Endothelial cell of umbilical vein (primary cell): ENCODE measurements at regions not wholly inside any gene's neighbourhood (a gene's known extent, or its start where the extent isn't known, plus 50 kb on each side); places are given as distances from the start of the nearest gene placed in this dataset.

Experiments
- BruUV-seq: library from RNA; stranded (reverse); fragments of 400-500 nt; replicated peaks from 2 replicates; lab custom pipeline; 2021; lab: Mats Ljungman, UMichigan
- CTCF ChIA-PET: fragments of 300-600, 350-600 bp; sonication (Branson Sonifier 250); formaldehyde crosslinking; loops from one replicate; lab custom pipeline; 2021; ENCODE audit warnings: antibody characterized with exemption, inconsistent platforms; lab: Charles Lee
- POLR2A ChIA-PET: fragments of 300-600, 350-600 bp; sonication (Branson Sonifier 250); formaldehyde crosslinking; loops from one replicate; lab custom pipeline; 2021; ENCODE audit warnings: antibody characterized with exemption, inconsistent platforms; lab: Charles Lee
- DNase-seq: peaks from one replicate; pipeline ENCODE4 v3.0.0-alpha.2; 2011; ENCODE audit warnings: low read depth, low spot score
- FAIRE-seq: peaks from 2 replicates; lab custom pipeline; 2011; peaks lifted over from hg19 to GRCh38; lab: Jason Lieb, UNC
- H2AFZ ChIP-seq: 2 replicates; pipeline ENCODE4 v1.6.0; 2012; ENCODE audit warnings: low read depth, low read length, control low read depth, inconsistent platforms
- H3K27ac ChIP-seq: 2 replicates; pipeline ENCODE4 v1.5.1; 2011; ENCODE audit warnings: low read depth, mild to moderate bottlenecking, control low read depth, low read length, moderate library complexity; ENCODE audit not compliant: insufficient read depth
- H3K27me3 ChIP-seq, 2 experiments: 2 replicates each; pipeline versions ENCODE4 v1.6.0 to v1.6.1; 2011; ENCODE audit warnings: low read length in 2 of 2, mixed read lengths in 1 of 2; ENCODE audit not compliant: control insufficient read depth in 2 of 2, insufficient read depth in 2 of 2
- H3K36me3 ChIP-seq, 2 experiments: 2 replicates in 1 of 2; 3 replicates in 1 of 2; pipeline ENCODE4 v1.5.1; 2011; ENCODE audit warnings: low read length in 2 of 2, mild to moderate bottlenecking in 1 of 2, moderate library complexity in 1 of 2; ENCODE audit not compliant: control insufficient read depth in 2 of 2, insufficient read depth in 2 of 2; ENCODE audit errors: extremely low read depth in 1 of 2
- H3K4me1 ChIP-seq: 3 replicates; pipeline ENCODE4 v1.5.1; 2011; ENCODE audit warnings: mild to moderate bottlenecking, low read length; ENCODE audit not compliant: control insufficient read depth, insufficient read depth; ENCODE audit errors: extremely low read depth
- H3K4me2 ChIP-seq: 2 replicates; pipeline ENCODE4 v1.6.1; 2011; ENCODE audit warnings: low read length, control low read depth, mixed read lengths; ENCODE audit not compliant: insufficient read depth
- H3K4me3 ChIP-seq, 3 experiments: fragments of 200-600 bp in 1 of 3; sonication (generic), shearing (Covaris generic) in 1 of 3; replicated peaks in 1 of 3; 2 replicates each; pipeline ENCODE4 v1.5.1; 2011 to 2016; ENCODE audit warnings: control low read depth in 3 of 3, low read length in 3 of 3, mild to moderate bottlenecking in 2 of 3, inconsistent platforms in 1 of 3, low read depth in 1 of 3, moderate library complexity in 1 of 3; ENCODE audit not compliant: insufficient read depth in 1 of 3
- H3K79me2 ChIP-seq: 2 replicates; pipeline ENCODE4 v1.6.0; 2012; ENCODE audit warnings: low read length, inconsistent platforms; ENCODE audit not compliant: control insufficient read depth, insufficient read depth
- H3K9ac ChIP-seq: replicated peaks from 2 replicates; pipeline ENCODE3; 2011; ENCODE audit warnings: low read length, control low read depth; ENCODE audit not compliant: insufficient read depth; ENCODE audit errors: extremely low read depth
- H3K9me1 ChIP-seq: replicated peaks from 3 replicates; pipeline ENCODE4 v1.6.0; 2011; ENCODE audit warnings: mild to moderate bottlenecking, low read length; ENCODE audit not compliant: control insufficient read depth, insufficient read depth; ENCODE audit errors: extremely low read depth
- H3K9me3 ChIP-seq: replicated peaks from 2 replicates; pipeline ENCODE4 v1.5.1; 2012; ENCODE audit warnings: low read length, inconsistent platforms; ENCODE audit not compliant: control insufficient read depth, insufficient read depth
- H4K20me1 ChIP-seq: replicated peaks from 2 replicates; pipeline ENCODE3; 2011; ENCODE audit warnings: mild to moderate bottlenecking, low read length; ENCODE audit not compliant: control insufficient read depth, insufficient read depth; ENCODE audit errors: extremely low read depth
- CTCF ChIP-seq, 2 donors: IDR thresholded peaks; 1 replicate in 1 of 2; 2 replicates in 1 of 2; pipeline ENCODE4 v1.5.1; 2011; ENCODE audit warnings: low read length in 2 of 2, mild to moderate bottlenecking in 2 of 2, moderate library complexity in 2 of 2, control low read depth in 1 of 2, inconsistent platforms in 1 of 2, low read depth in 1 of 2; ENCODE audit not compliant: insufficient read depth in 1 of 2; ENCODE audit errors: extremely low read depth in 1 of 2
- EZH2 ChIP-seq: IDR thresholded peaks from 2 replicates; pipeline ENCODE4 v1.6.1; 2012; ENCODE audit warnings: borderline replicate concordance, low read depth, mild to moderate bottlenecking, moderate library complexity, low read length, inconsistent platforms; ENCODE audit not compliant: severe bottlenecking
- FOS ChIP-seq: IDR thresholded peaks from 2 replicates; pipeline ENCODE4 v1.6.1; 2011; ENCODE audit warnings: mild to moderate bottlenecking, low read length, moderate library complexity, borderline replicate concordance; ENCODE audit not compliant: insufficient read depth
- MAX ChIP-seq: IDR thresholded peaks from 2 replicates; pipeline ENCODE4 v1.6.1; 2011; ENCODE audit not compliant: insufficient read depth, insufficient read length
- POLR2A ChIP-seq: IDR thresholded peaks from 2 replicates; pipeline ENCODE4 v1.6.1; 2012; ENCODE audit warnings: low read depth, mild to moderate bottlenecking, control low read depth, low read length
- POLR2AphosphoS5 ChIP-seq: IDR thresholded peaks from 2 replicates; pipeline ENCODE4 v1.6.1; 2012; ENCODE audit warnings: low read depth, mild to moderate bottlenecking, control low read depth, low read length, moderate library complexity; ENCODE audit not compliant: insufficient read depth
- dilution Hi-C: fragments of 300-500 bp; cut with MboI; formaldehyde crosslinking; loops from one replicate; pipeline ENCODE4 v1.15.0; 2019; ENCODE audit warnings: low sequenced_read_pairs; ENCODE audit not compliant: extremely low pct_ligation_motif_present
- intact Hi-C: fragments of 100-400 bp; cut with micrococcal nuclease; formaldehyde crosslinking; loops from one replicate; pipeline ENCODE4 v1.10.0; 2022

- no TSS peak for BruUV-seq
- Histone ChIP-seq H3K4me1 (no peaks in the 10 kb centered on the region), H3K9me1 (no peaks in the 10 kb centered on the region), H3K9ac (no peak overlapping the region), H2AFZ (no peak overlapping the region), H4K20me1 (no peaks in the 10 kb centered on the region), H3K27me3 (no peaks in the 10 kb centered on the region), H3K4me3 (no peak overlapping the region), H3K79me2 (no peaks in the 10 kb centered on the region), H3K4me2 (no peak overlapping the region), H3K9me3 (no peaks in the 10 kb centered on the region), H3K27ac (no peak overlapping the region), H3K36me3 (no peaks in the 10 kb centered on the region)
- FAIRE-seq = no peak
- ChIA-PET CTCF (no interaction called here), POLR2A (no interaction called here)
- TF ChIP-seq POLR2A (no peak), MAX (no peak), POLR2AphosphoS5 (no peak), FOS (no peak), CTCF (IDR thresholded peaks at IDR 0.05; ENCODE audit: extremely low read depth in 1 of 2, insufficient read depth in 1 of 2, low read depth in 1 of 2, low read length in 2 of 2) (no peak), EZH2 (no peak)
- DNase-seq = no peak
- dilution Hi-C loops (no loop called here), intact Hi-C loops (no loop called here)
Measured at GRCh38 chr2:238548902-238549462, 122.3 kb downstream of the ASB1 start.
